HFFc6 (cell line): ENCODE measurements at regions not wholly inside any gene's neighbourhood (a gene's known extent, or its start where the extent isn't known, plus 50 kb on each side); places are given as distances from the start of the nearest gene placed in this dataset.
A peak's percentile ranks its signal among the peaks of the same experiment; 100 is the strongest.

Experiments
- DNase-seq: peaks from one replicate; pipeline ENCODE4 v3.0.0-alpha.2; 2018
- H3K27ac Mint-ChIP-seq: 2 replicates; pipeline ENCODE4 v1.8.0; 2020; ENCODE audit warnings: mild to moderate bottlenecking, mixed read lengths
- H3K27me3 Mint-ChIP-seq: 2 replicates; pipeline ENCODE4 v1.8.0; 2021; ENCODE audit warnings: mild to moderate bottlenecking, moderate library complexity, mixed read lengths; ENCODE audit not compliant: insufficient read depth
- H3K36me3 Mint-ChIP-seq: 2 replicates; pipeline ENCODE4 v1.8.0; 2021; ENCODE audit warnings: low read depth, mixed read lengths
- H3K4me1 Mint-ChIP-seq: 2 replicates; pipeline ENCODE4 v1.8.0; 2020; ENCODE audit warnings: low read depth, mixed read lengths
- H3K4me3 Mint-ChIP-seq: 2 replicates; pipeline ENCODE4 v1.8.0; 2020; ENCODE audit warnings: mild to moderate bottlenecking, moderate library complexity, mixed read lengths
- H3K9me3 Mint-ChIP-seq: 2 replicates; pipeline ENCODE4 v1.8.0; 2020; ENCODE audit warnings: mild to moderate bottlenecking, mixed read lengths
- TF ChIP-seq, protein P1 (sequence below): fragments of 200-600 bp; sonication (generic); IDR thresholded peaks from 2 replicates; pipeline ENCODE4 v1.5.0; 2021; ENCODE audit warnings: antibody characterized with exemption, mild to moderate bottlenecking

DNA sequence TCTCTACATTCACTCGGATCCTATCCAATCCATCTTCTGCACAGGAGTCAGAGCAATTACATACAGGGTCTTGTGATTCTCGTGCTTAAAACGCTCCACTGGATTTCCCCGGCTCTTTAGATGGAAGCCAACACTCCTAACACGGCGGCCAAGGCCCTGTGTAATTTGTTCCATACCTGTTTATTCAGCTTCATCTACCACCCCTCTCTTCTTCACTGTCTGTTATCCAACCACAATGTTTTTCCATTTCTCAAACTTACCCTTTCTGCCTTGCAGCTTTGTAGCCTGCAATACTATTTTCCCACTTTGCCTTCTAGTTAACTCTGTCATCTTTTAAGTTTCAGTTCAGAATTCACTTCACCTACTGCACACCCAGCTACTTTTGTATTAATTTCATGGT lies 249.6 kb upstream of the USP25 start:
- TF ChIP-seq, protein P1, sequence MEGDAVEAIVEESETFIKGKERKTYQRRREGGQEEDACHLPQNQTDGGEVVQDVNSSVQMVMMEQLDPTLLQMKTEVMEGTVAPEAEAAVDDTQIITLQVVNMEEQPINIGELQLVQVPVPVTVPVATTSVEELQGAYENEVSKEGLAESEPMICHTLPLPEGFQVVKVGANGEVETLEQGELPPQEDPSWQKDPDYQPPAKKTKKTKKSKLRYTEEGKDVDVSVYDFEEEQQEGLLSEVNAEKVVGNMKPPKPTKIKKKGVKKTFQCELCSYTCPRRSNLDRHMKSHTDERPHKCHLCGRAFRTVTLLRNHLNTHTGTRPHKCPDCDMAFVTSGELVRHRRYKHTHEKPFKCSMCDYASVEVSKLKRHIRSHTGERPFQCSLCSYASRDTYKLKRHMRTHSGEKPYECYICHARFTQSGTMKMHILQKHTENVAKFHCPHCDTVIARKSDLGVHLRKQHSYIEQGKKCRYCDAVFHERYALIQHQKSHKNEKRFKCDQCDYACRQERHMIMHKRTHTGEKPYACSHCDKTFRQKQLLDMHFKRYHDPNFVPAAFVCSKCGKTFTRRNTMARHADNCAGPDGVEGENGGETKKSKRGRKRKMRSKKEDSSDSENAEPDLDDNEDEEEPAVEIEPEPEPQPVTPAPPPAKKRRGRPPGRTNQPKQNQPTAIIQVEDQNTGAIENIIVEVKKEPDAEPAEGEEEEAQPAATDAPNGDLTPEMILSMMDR = no peak
- Mint-ChIP-seq H3K36me3 (no peaks in the 10 kb centered on the region), H3K9me3 (no peaks in the 10 kb centered on the region), H3K27me3 (peaks cover 2% of the 10 kb centered on the region; the same call in 1 of the 2 replicates), H3K4me3 (no peak overlapping the region; the same call in 1 of the 2 replicates), H3K4me1 (no peaks in the 10 kb centered on the region), H3K27ac (no peak overlapping the region)
- DNase-seq = no peak

DNA sequence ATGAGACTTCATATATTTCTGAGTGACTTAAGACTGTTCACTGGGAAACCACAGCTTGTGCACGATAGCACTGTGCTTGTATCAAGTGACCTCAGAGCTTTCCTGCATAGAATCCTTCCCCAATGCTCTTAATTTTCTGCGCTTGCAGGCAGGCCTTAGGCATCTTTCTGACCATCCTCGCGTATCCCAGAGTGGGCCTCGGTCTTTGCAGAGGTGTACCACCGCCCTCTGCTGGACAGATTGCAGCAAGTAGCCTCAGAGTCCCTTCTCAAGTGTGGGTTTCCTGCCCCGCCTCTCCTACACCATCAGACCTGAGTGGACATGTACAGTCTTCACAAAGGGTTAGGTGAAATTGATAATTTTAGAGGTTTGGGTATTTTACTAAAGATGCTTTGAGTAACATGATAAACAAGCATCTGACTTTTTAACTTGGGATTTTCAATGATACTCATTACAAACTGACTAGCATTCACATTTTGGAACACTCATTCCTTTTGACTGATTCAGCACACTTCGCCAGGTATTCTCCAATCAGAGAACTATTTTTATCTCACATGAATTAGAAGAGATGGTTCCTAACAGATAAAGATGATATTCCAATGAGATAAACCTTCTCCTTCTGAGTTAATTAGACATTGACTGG lies 246.5 kb upstream of the USP25 start:
- H3K27me3 Mint-ChIP-seq = peaks cover 6% of the 10 kb centered on the region
- H3K36me3 Mint-ChIP-seq = no peaks in the 10 kb centered on the region
- H3K9me3 Mint-ChIP-seq = no peaks in the 10 kb centered on the region
- peak; percentile 74 for DNase-seq
- H3K4me3 Mint-ChIP-seq = no peak overlapping the region
- H3K27ac Mint-ChIP-seq = no peak overlapping the region
- H3K4me1 Mint-ChIP-seq = no peaks in the 10 kb centered on the region
- TF ChIP-seq, protein P1 = peak; percentile 97

- Mint-ChIP-seq H3K4me1 (no peaks in the 10 kb centered on the region), H3K36me3 (no peaks in the 10 kb centered on the region), H3K4me3 (no peak overlapping the region), H3K27ac (no peak overlapping the region), H3K9me3 (no peaks in the 10 kb centered on the region), H3K27me3 (peaks cover 6% of the 10 kb centered on the region)
- DNase-seq = no peak
- TF ChIP-seq, protein P1 = no peak
Measured at GRCh38 chr21:15486460-15487195, 243.2 kb upstream of the USP25 start.

DNA sequence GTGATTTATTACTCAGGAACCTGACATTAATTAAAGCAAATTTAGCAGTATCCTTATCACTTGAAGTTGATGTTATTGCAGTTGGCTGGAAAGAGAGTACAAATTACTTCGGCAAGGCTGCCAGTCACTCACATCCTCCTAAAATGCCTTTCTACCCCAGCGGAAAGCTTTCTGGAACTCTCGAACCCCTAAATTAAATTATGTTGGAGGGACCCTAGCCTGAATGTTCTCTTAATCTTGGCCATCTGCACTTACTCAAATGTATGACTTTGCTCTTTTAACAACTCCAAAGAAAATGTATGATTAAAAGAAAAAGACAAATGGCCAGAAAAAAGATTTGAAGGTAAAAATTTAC lies 242.6 kb upstream of the USP25 start:
- Mint-ChIP-seq H3K27me3 (peaks cover 6% of the 10 kb centered on the region), H3K4me1 (no peaks in the 10 kb centered on the region), H3K36me3 (no peaks in the 10 kb centered on the region), H3K27ac (no peak overlapping the region), H3K9me3 (no peaks in the 10 kb centered on the region), H3K4me3 (no peak overlapping the region)
- no peak for DNase-seq
- TF ChIP-seq, protein P1 = no peak

DNA sequence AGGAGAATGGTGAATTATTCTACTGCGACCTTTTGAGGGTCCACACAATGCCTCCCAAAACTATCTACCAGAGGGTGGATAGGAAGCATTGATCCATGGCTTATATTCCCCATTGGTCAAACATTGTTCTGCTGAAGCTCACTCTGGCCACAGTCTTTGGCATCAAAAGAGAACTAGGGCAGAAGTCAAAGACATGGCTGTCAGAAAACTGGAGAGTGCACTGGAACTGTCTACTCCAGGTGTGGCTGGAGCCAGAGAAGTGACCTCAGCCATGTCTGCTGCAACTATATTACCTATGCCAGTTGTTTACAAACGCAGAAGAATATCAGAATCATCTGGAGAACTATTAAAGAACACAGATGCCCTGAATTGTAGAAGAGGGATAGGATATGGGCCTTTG lies 238.7 kb upstream of the USP25 start:
- DNase-seq = no peak
- TF ChIP-seq, protein P1 = no peak
- H3K4me1 Mint-ChIP-seq = no peaks in the 10 kb centered on the region
- H3K36me3 Mint-ChIP-seq = no peaks in the 10 kb centered on the region
- H3K27ac Mint-ChIP-seq = no peak overlapping the region
- peaks cover 7% of the 10 kb centered on the region; the same call in 1 of the 2 replicates for H3K27me3 Mint-ChIP-seq
- no peaks in the 10 kb centered on the region for H3K9me3 Mint-ChIP-seq
- no peak overlapping the region for H3K4me3 Mint-ChIP-seq
